ENCODE measurements at regions not wholly inside any gene's neighbourhood (a gene's known extent, or its start where the extent isn't known, plus 50 kb on each side); places are given as distances from the start of the nearest gene placed in this dataset.
"Not testable (repeated sequence)": the region's sequence is repeated elsewhere in the genome, so short reads cannot be mapped to it uniquely, and the experiment has no call there.

GRCh38 chr21:15558884-15559283, 170.9 kb upstream of the USP25 start:
- no peak for DNase-seq

DNA sequence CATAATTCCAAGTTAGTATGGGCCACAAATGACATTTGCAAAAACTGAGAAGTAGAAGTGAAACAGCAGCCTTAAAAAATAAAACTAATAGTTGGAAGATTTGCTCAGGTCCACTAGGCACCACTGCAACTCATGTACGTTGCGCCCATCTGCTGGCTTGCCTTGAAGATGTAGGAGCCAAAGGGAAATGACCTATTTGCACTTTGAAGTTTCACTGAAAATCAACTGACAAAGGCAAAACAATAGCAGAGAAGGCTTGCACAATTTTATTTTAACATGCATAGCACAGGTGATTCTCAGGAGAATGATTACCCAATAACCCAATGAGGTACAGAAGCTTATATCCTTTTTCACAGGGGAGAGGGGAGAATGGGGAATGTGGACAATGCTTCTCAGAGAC, 170.1 kb upstream of the USP25 start:
- DNase-seq: no peak

DNA sequence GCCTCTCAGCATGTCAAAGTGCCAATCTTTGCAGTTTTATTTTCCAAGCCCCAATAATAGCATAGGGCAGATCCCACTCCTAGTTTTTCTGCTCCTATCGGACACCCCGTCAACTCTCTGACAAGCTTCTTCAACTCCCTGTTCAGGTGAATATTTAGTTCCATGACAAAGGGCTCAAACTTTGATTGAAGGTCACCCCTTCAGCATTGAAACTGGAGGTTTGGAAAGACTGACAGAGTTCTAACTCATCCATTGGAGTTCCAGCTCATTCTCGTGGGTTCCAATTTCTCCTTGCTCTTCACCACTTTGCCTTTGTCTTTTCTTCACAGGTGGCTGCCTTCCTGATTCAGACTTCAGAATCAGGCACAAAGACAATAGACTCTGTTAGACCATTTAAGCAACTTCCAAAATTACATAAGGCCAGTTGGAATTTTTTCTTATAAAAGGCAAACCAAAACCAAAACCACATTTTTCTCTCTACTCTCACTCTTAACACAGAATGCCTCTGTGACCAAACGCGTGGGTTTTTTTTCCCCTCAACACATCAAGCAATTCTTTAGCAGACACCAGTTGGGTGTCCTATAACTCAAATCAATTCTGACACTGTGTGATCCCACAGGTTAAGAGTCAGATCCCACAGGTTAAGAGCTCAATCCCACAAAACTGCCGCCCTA, 169.3 kb upstream of the USP25 start:
- no peak for DNase-seq

DNA sequence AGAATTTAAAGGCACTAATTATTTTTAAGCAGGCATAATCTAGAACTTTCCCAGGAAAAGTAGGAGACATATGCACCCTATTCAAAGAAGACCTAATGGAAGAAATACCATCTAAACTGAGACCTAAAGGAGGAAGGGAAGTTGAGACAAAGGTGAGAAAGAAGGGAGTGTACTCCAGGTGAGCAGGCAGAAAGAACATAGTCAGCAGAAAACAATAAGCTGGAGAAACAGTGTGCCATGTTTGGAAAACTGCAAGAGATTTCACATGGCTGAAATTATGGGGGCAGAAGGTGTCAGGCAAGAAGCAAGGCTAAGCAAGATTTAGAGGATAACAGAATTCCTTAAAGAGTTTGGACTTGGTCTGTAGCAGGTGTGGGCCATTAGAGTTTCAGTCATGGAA, 167.0 kb upstream of the USP25 start:
- DNase-seq: no peak

DNA sequence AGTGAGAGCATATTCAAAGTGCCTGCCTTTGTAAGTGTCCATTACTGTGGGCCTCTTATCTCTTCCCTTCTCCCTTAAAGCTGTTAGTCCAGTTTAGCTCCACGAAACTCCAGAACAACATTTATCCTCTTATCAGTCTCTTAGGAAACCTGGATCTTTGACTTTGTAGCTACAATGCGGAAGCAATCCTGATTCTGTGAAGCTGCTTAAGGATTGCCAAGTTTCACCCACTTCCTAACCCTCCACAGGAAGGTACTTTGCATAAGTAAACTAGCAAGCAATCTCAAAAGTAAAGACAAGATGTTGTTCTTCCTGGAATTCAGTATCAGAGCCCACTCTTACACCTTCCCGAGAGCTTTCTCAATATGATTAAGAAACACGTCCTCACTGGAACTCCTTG, 164.9 kb upstream of the USP25 start:
- no peak for DNase-seq

GRCh38 chr21:15566703-15567102, 163.1 kb upstream of the USP25 start:
- DNase-seq: no peak

GRCh38 chr21:15567191-15567590, 162.6 kb upstream of the USP25 start:
- DNase-seq: no peak

DNA sequence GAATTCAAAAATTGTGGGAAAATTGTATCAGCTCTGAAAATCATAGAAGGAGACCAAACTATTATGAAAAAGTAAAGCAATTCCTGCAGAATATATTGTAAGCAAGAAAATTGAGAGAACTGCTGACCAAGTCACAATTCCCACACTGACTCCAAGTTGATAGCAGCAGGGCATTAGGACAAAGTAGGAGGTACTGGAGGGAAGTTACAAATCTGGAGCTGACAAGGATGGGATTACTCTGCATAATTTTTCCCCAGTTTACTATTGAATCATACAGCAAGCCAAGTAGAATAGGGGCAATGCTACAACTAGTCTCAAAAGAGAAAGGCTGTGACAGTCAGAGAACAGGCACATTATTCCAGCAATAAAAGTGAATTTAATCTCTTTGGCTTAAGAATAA, 161.3 kb upstream of the USP25 start:
- DNase-seq: no peak

GRCh38 chr21:15586752-15587427, 142.9 kb upstream of the USP25 start:
- DNase-seq: no peak

DNA sequence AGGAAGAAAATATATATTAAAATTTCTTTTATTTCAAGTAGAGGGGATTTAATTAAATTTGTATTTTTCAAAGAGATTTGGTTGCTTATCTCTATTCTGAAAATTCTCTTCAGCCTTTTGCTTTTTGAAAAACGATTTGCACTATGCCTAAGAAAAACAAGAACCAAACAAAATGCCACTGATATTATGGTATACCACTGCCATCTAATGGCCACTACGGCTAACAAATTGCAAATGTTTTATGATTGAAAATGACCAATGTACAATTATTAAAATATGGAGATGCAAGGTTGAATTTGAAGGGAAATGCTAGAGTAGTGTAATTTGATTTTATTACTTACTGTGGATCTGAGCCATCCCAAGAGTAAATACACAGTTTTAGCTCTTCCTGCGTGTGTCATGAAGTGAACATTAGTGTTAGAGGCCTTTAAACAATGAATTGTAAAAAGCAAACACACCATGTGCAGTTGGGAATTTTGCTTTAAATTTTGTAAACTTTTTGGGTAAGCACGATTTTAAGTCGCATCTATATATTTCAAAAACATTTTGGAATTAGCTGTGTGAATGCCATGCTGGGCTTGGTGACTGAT, 137.4 kb upstream of the USP25 start:
- no peak for DNase-seq

DNA sequence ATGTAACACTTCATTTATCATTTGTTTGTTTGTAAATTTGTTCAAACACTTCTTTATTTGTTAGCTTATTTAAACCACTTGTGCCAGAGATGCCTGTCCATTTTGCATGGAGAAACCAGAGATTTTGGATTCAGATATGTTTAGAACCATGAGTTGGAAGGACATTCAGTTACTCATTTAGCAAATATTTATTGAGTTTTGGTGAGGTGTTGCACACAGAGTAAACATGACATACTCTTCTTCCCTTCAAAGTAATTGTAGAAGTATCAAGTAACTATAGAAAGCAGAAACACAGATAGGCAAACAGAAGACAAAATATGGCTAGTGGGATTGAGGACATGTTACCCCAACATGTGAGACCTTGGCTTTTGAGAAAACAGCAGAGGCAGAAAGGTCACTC, 136.8 kb upstream of the USP25 start:
- DNase-seq: no peak

- no peak for DNase-seq
Observed at GRCh38 chr21:15601390-15601789, 128.4 kb upstream of the USP25 start.

DNA sequence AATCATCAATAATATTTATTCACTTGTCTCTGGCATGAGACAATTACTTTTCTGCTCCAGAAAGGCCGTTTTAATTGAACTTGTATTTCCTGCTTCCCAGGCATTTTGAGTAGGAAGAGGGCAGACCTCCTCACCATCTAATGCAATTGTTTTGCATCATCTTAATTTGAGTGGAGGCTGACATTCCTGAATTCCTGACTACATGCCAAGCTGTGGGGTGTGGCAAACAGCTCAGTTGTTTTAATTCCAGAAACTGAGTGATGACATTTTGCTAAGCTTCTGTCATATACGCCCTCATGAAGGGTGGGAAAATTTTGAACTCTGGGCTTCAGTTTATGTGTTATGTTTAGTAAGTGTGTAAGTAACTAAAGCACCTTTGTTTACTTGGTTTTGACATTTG, 125.4 kb upstream of the USP25 start:
- no peak for DNase-seq

DNA sequence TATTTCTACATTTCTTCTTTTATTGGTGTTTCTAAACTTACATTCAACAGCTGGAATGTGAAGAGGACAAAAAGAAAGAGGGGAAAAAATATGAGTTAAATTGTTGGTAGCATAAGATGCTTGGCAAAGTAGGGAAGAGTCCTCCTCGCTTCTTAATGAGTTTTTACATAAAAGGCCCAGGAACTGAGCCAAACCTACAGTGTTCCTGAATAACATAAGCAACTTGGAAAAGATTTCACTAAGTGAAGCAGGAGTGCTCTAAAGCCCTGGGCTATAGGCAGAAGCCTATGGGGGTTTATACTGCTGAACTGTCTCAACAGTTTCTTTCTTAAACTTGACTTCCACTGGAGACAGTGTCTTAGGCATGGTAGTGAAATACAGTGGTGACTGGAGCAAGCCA, 115.0 kb upstream of the USP25 start:
- DNase-seq: no peak

GRCh38 chr21:15616864-15617574, 112.8 kb upstream of the USP25 start:
- DNase-seq: no peak

- no peak for DNase-seq
Observed at GRCh38 chr21:15617964-15618363, 111.8 kb upstream of the USP25 start.

- DNase-seq: no peak
Observed at GRCh38 chr21:15620892-15621291, 108.9 kb upstream of the USP25 start.

DNA sequence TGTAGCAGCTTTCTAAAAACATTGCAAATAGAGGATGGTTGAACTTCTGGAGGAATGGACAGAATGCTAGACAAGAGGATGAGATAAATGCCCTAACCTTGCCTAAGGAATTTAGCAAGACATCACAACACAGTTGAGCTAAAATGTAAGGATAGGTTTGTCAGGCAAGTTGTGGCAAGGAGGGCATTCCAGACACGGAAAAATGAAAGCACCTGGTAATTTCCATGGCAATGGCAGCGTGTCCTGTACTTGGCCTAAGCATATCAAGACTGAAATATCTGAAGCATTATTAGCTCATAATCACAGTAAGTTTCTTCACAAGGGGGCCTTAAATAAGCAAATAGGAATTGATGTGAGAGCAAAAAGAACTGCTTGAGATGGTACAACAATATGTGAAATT, 105.1 kb upstream of the USP25 start:
- no peak for DNase-seq

GRCh38 chr21:15625363-15625762, 104.4 kb upstream of the USP25 start:
- DNase-seq: no peak

DNA sequence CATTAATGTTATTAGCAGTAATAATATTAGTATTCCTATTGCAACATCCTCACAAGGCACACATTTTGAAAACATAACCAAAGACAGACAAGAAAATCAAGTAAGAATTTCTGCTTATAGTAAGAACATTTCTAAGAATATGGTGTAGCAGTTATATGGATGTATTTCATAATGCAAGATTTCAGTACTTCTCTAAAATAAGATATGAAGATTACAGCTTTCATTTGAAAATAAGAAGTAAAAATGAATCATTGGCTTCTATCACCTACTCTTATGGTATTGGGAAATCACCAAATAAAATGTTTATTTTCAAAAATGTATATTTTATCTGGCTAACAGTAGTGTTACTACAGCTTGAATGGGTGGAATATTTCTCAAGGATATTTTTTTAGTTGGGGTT, 103.8 kb upstream of the USP25 start:
- DNase-seq: no peak

GRCh38 chr21:15627011-15627410, 102.8 kb upstream of the USP25 start:
- DNase-seq: no peak

DNA sequence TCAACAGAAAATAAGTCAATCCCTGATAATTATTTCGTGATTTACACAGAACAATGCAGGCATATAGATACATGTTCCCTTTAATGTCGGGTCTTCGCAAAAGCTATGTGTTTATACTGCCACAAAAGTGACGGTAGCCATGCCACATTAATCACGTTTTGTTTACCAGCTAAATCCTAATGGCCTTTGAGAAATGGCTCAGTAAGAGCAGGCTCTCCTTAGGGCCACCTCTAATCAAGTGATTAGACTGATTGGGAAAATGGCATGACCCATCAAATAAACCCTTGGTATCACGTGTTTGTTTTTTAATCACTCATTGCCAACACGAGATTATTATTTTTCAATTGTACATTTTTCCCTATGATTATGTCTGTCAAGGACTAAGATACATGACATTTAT, 102.0 kb upstream of the USP25 start:
- DNase-seq: no peak

GRCh38 chr21:15631342-15631741, 98.4 kb upstream of the USP25 start:
- DNase-seq: no peak

- DNase-seq: not testable (repeated sequence)
Observed at GRCh38 chr21:15634541-15634940, 95.2 kb upstream of the USP25 start.
